Uterus (tissue), 3 donors: ENCODE measurements at regions not wholly inside any gene's neighbourhood (a gene's known extent, or its start where the extent isn't known, plus 50 kb on each side); places are given as distances from the start of the nearest gene placed in this dataset.

Source experiments
- DNase-seq, 2 donors: peaks; one replicate each; pipeline ENCODE4 v3.0.0-alpha.2; 2019 to 2020
- H3K27ac ChIP-seq, 2 donors: fragments of 200-600 bp; sonication (generic); 1 replicate in 1 of 2; 2 replicates in 1 of 2; pipeline ENCODE4 v1.5.1; 2016 to 2018
- H3K27me3 ChIP-seq, 2 donors: fragments of 200-600 bp; sonication (generic); one replicate each; pipeline ENCODE4 v1.5.1; 2018 to 2019; ENCODE audit warnings: control low read depth in 1 of 2
- H3K36me3 ChIP-seq, 2 donors: fragments of 200-600 bp; sonication (generic); one replicate each; pipeline ENCODE4 v1.5.1; 2019; ENCODE audit warnings: control low read depth in 1 of 2
- H3K4me1 ChIP-seq, 2 donors: fragments of 200-600 bp; sonication (generic); one replicate each; pipeline ENCODE4 v1.5.1; 2018 to 2019; ENCODE audit warnings: control low read depth in 1 of 2
- H3K4me3 ChIP-seq, 2 donors: fragments of 200-600 bp; sonication (generic); 1 replicate in 1 of 2; 2 replicates in 1 of 2; pipeline ENCODE4 v1.5.1; 2018 to 2019; ENCODE audit warnings: mild to moderate bottlenecking in 1 of 2
- H3K9me3 ChIP-seq, 2 donors: fragments of 200-600 bp; sonication (generic); one replicate each; pipeline ENCODE4 v1.5.1; 2019; ENCODE audit warnings: control low read depth in 1 of 2
- CTCF ChIP-seq, 4 experiments: fragments of 200-600 bp in 2 of 4; fragments of 450-650 bp in 2 of 4; sonication (generic) in 2 of 4; IDR thresholded peaks; one replicate each; pipeline ENCODE4 v1.5.1; 2016 to 2019; ENCODE audit warnings: antibody characterized with exemption in 4 of 4, mild to moderate bottlenecking in 2 of 4, moderate library complexity in 1 of 4
- POLR2A ChIP-seq, 2 donors: fragments of 450-650 bp; IDR thresholded peaks; one replicate each; pipeline ENCODE4 v1.6.1; 2016; ENCODE audit warnings: antibody characterized with exemption in 2 of 2, mild to moderate bottlenecking in 1 of 2, moderate library complexity in 1 of 2
- intact Hi-C: fragments of 100-400 bp; cut with DNase I; formaldehyde crosslinking; loops from one replicate; pipeline ENCODE4 v1.15.1; 2023; ENCODE audit warnings: low total_unique reads
- donor health status: DM: yes; HTN: yes; CAD: no.

- H3K4me3 ChIP-seq: no peak overlapping the region
- intact Hi-C loops: no loop called here
- DNase-seq: no peak
Observed at GRCh38 chr2:57902578-57902977, 144.0 kb upstream of the VRK2 start.

GRCh38 chr2:57906152-57906732 lies 140.4 kb upstream of the VRK2 start:
- TF ChIP-seq CTCF (IDR thresholded peaks at IDR 0.05) (peak; percentile 62 to 73 (median 64)), POLR2A (IDR thresholded peaks at IDR 0.05) (no peak)
- Histone ChIP-seq H3K27me3 (no peaks in the 10 kb centered on the region), H3K4me3 (no peak overlapping the region), H3K36me3 (no peaks in the 10 kb centered on the region), H3K4me1 (no peaks in the 10 kb centered on the region), H3K27ac (no peak overlapping the region), H3K9me3 (no peaks in the 10 kb centered on the region)
- intact Hi-C loops: no loop called here
- no peak for DNase-seq

More at GRCh38 chr2:57902578-57902977, 144.0 kb upstream of the VRK2 start:
- Histone ChIP-seq H3K27me3 (no peaks in the 10 kb centered on the region), H3K36me3 (no peaks in the 10 kb centered on the region), H3K27ac (no peak overlapping the region), H3K9me3 (no peaks in the 10 kb centered on the region), H3K4me1 (no peaks in the 10 kb centered on the region)
- TF ChIP-seq CTCF (IDR thresholded peaks at IDR 0.05): no peak
- TF ChIP-seq POLR2A (IDR thresholded peaks at IDR 0.05): no peak

GRCh38 chr2:57907411-57907810 lies 139.2 kb upstream of the VRK2 start:
- no peak for TF ChIP-seq CTCF (IDR thresholded peaks at IDR 0.05)
- no peak for TF ChIP-seq POLR2A (IDR thresholded peaks at IDR 0.05)
- Histone ChIP-seq H3K27me3 (no peaks in the 10 kb centered on the region), H3K4me3 (no peak overlapping the region), H3K9me3 (no peaks in the 10 kb centered on the region), H3K4me1 (no peaks in the 10 kb centered on the region), H3K36me3 (no peaks in the 10 kb centered on the region), H3K27ac (no peak overlapping the region)
- intact Hi-C loops: no loop called here
- DNase-seq: no peak

GRCh38 chr2:57908736-57909161 lies 137.9 kb upstream of the VRK2 start:
- intact Hi-C loops: no loop called here
- no peak overlapping the region for H3K27ac ChIP-seq
- H3K27me3 ChIP-seq: no peaks in the 10 kb centered on the region
- H3K9me3 ChIP-seq: no peaks in the 10 kb centered on the region
- no peaks in the 10 kb centered on the region for H3K4me1 ChIP-seq
- no peaks in the 10 kb centered on the region for H3K36me3 ChIP-seq
- H3K4me3 ChIP-seq: no peak overlapping the region
- no peak for DNase-seq
- TF ChIP-seq POLR2A (IDR thresholded peaks at IDR 0.05) (no peak), CTCF (IDR thresholded peaks at IDR 0.05) (no peak)

GRCh38 chr2:57918126-57918525 lies 128.5 kb upstream of the VRK2 start:
- Histone ChIP-seq H3K27ac (no peak overlapping the region), H3K36me3 (no peaks in the 10 kb centered on the region), H3K27me3 (no peaks in the 10 kb centered on the region), H3K4me3 (no peak overlapping the region), H3K4me1 (no peaks in the 10 kb centered on the region), H3K9me3 (no peaks in the 10 kb centered on the region)
- intact Hi-C loops: no loop called here
- TF ChIP-seq POLR2A (IDR thresholded peaks at IDR 0.05) (no peak), CTCF (IDR thresholded peaks at IDR 0.05) (no peak)
- no peak for DNase-seq
